Embryonic facial prominence (tissue), 1 donor: ENCODE measurements at regions not wholly inside any gene's neighbourhood (a gene's known extent, or its start where the extent isn't known, plus 50 kb on each side); places are given as distances from the start of the nearest gene placed in this dataset.
"Not testable (repeated sequence)": the region's sequence is repeated elsewhere in the genome, so short reads cannot be mapped to it uniquely, and the experiment has no call there.

Experiments used
- DNase-seq: peaks from one replicate; pipeline ENCODE4 v3.0.0-alpha.2; 2016; ENCODE audit errors: extremely low spot score

DNA sequence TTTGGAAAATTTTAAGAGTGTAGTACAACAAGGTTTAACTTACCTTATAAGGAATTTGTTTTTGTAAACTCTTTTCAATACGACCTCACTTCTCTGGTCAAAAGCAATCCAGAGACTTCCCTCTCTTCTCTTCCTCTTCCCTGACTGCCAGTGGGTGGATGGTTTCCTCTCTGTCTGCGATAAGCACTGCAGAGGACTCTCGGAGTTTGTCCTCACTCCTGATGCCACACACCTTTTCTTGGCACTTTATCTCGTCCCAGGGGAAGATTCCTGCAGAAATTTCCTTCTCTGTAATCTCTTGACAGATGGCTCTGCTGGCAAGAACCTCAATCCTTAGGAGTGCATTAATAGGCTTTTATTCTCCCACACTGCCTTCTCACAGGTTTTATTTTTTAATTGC, 641.6 kb downstream of the NR2F1-AS1 start:
- DNase-seq, result no peak

DNA sequence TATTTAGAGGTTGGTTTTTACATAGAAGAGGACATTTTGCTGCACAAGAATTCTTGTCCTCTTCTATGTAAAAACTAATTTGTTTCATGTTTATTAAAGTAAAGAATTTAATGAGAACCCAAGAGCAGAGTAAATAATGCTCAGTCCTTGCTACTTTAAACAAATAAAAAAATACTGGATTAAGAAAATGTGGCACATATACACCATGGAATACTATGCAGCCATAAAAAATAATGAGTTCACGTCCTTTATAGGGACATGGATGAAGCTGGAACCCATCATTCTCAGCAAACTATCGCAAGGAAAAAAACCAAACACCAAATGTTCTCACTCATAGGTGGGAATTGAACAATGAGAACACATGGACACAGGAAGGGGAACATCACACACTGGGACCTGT, 643.6 kb downstream of the NR2F1-AS1 start:
- DNase-seq, result not testable (repeated sequence)

DNA sequence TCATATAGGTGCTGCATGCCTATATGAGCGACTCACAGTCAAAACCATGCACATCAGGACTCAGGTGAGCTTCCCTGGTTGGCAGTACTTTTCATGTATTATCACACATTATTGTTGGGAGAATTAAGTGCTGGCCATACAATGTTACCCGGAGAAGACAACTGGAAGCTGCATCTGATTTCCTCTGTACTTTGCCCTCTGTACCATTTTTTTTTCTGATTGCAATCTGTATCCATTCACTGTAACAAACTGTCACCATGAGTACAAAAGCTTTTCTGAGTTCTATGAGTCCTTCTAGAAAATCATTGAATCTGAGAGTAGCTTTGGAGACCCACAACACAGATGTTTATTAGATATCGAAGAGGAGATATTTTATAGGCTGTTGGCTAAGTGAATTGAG, 651.0 kb downstream of the NR2F1-AS1 start:
- DNase-seq, result no peak

DNA sequence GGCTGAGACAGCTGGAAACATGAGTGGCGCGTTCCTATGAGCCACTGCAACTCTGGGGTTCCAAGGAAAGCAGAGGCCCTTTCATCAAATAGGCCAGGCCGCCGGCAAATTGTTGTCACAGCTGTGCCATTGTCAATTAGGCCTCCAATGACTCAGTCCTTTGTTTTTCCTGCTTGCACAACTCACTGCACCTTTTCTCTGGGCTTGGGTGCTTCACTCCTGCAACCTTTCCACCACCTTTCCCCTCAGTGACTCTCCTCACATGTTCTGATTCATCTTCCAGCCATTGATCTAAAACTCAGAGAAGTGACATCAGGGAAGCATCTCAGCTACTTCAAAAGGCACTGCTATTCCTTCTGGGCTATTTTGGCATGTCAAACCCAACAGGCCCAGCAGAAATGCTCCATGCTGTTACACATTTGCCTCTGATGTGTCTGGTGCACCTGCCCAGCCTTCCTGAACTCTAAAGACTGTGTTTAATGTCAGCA, 653.7 kb downstream of the NR2F1-AS1 start:
- DNase-seq, result no peak

DNA sequence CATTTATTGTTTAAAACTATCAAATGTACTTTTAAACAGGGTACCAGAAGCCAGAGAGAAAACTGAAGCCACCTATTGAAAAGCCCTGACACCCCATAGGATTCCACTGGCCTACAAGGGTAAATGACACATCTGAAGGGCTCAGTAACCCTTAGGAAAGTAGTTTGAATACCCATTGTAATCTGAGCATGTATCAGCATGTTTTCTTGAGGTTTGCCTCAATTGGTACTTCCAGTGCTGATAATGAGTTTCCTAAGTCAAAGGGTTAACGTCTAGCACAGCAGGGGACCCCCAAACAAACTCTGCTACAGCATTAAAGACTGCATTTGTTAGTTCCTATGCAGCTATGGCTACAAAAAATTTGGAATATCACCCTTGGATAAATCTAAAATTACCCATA, 657.1 kb downstream of the NR2F1-AS1 start:
- no peak for DNase-seq

DNA sequence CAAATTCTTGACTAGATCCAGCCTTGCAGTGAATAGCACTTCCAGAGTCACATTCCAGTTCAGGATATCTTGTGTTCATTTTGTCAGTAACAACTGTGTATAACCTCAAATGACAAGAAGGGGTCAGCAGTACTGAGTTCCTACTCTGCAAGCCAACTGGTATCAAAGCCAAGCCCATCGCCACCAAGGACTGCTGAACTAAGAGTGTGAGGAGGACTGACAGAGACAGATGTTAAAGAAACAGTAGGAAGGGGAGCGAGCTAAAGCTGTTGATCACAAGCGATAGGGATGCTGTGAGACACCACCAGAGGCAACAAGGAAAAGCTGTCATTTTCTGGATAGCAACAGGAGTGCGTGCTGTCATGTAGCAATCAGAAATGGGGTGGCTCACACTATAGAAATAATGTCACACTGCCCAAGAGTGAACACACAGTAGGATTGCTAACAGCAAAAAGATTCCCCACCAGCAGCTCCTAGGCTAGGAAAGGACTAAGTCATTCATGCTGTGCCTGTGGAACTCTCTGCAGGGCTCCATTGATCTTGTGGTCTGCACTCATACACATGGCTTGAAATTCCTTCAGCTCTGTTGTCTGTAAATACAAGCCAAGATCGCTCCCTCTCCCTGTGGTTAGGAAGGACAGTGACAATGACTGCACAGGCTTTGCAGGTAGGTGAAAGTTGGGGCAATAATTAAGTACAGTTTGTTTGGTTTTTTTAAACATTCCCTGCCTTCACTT, 658.6 kb downstream of the NR2F1-AS1 start:
- no peak for DNase-seq

DNA sequence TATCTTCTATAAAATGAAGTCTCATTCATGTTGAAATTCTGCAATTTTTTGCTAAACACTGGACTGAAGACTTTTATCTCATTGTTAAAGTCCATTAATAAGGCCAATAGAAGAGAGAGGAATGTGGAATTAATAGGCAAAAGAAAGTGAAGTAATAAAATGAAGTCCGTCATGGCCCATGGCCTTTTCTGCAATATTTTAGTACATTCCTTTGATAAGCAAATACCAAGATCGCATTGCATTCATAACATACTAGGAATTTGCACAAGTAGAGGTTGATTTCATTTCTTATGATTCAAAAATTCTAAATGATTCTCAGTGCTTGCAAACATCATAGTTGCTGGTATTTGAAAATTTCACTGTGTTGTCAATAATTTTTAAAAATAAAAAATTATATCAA, 664.0 kb downstream of the NR2F1-AS1 start:
- DNase-seq, result no peak

DNA sequence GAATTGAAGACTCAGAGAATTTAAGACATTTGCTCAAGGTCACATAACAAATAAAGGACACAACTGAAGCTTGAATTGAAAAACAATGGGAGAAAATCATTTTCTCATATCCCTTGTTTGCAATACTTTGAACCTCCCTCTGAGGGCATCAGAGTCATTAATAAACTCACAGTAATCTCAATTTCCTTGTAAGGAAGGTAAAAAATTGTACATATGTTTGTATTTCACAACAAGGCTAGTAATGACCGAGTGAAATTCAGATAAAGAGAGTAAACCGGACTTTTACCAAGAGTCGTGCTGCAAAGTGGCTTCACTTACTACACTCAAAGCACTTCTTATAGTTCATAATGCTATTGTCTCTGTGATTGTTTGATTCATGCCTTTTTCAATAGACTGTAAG, 665.0 kb downstream of the NR2F1-AS1 start:
- no peak for DNase-seq

DNA sequence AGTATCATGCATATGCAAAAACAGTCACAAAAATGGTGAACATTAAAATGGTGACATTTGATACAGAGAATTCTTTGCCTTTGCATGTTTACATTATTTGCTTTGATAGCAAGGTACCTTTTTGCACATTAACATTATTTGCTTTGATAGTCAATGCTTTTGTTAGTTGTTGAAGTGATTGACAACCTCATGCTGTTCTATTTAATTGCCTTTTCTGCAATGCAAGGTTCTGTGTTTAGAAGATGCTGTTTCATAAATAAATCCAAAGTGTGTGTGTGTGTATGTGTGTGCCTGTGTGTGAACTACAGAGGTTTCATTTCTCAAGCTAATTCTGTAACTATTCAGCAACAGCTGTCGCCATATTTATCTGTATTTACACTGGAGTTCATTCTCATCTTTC, 668.7 kb downstream of the NR2F1-AS1 start:
- no peak for DNase-seq

DNA sequence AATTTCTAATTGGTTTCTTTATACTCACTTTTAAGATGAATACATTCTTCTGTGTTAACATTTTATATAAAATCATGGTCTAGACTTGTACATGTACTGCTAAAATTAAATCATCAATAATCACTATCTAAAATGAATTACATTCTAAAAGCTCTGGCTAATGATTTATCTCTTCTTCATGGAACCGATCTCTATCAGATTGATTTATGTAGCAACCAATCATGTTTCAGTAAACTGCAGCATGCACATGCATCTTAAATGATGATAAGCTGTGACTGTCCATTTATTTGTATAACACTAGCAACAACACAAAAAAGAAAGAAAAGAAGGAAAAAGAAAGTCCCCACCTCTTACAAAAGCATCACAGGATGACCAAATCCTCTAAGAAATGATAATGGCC, 669.2 kb downstream of the NR2F1-AS1 start:
- no peak for DNase-seq

DNA sequence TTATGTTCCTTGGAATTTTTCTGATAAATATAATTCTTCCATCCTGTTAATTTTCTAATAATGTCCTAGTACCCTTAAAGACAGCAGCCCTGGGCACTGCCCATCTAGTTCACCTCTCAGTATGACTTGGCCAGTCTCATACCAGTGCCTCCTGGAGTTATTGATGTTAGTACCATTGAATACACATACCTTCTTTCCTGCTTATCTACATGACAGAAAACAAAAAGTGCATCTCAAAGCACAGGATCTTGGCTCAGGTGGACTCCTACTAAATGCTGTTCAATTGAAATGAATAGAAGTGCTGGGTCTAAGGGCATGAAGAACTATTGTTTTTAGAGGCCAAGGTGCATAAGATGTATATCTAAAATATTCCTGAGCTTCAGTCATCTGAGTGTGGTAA, 669.7 kb downstream of the NR2F1-AS1 start:
- no peak for DNase-seq

DNA sequence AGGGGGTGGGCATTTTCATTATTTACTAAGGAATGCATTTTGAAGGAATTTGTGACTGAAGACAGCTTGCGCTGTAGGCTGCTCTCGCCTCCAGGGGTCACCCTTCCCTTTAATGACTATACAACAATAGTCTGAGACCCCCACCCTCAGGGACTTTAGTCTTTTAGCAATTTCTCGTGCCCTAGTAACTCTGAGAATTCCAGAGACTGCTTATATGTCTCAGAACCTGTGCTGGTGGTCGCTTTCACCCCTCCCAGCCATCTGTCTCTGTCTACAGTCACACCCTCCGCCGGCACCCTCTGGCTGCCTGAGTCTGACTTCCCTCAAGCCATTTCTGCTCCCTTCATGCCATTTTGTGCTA, 671.4 kb downstream of the NR2F1-AS1 start:
- DNase-seq, result no peak

DNA sequence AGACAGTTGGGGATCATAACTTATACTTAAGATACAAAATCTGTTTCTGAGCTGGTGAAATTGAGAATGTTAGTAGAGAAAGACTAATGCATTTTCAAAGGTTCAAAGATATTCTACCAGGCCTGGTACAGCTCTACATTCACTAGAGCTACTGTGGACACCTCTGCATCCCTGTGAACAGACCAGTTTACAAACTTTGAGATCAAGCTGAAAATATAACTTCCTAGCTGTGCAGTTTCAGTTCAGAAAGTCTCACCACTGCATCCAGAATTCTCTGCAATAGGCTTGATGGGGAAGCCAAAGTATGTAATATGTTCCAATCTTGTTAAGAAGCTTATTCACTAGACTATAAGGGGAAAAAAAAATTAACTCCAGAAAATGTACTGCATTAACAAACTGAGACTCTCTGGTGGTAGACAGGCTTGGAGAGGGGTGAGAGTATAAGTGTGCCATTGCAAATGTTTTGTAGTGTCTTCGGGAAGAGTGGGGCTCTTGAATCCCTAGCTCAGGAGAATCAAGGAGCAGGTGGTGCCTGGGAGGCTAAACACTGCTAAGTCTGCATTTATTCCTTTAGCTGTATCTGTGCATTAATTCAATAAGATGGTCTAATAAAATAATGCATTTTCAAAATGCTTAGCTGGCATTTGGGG, 671.9 kb downstream of the NR2F1-AS1 start:
- DNase-seq, result no peak

DNA sequence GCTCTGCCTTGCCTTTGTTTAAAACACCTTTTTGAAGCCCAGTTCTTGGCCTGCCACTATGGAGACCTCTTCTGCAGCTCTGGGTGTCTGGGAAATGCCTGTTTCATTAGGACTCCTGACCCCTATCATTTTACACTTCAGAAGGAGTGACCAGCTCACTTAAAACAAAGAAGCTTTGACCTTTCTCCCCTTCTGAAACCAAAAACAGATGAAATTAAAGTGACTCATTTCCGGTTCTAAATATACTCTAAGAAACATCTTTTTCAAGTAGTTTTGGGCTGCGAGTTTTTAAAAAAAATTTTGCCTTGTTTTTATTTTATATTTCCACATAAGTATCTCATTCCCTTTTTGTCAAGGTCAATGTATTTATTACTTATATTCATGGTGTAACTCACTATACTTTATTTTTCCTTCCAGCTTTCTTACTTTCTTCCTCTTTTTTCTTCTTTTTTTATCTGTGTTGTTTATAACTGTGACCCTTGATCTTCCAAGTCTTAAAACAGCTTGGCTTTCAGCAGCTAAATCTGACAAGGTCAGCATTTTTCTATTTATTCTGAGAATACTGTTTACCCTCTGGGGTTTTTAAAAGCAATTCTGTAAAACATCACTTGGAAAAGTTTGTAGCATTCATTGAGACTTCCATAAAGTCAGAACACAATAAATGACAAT, 672.9 kb downstream of the NR2F1-AS1 start:
- no peak for DNase-seq

DNA sequence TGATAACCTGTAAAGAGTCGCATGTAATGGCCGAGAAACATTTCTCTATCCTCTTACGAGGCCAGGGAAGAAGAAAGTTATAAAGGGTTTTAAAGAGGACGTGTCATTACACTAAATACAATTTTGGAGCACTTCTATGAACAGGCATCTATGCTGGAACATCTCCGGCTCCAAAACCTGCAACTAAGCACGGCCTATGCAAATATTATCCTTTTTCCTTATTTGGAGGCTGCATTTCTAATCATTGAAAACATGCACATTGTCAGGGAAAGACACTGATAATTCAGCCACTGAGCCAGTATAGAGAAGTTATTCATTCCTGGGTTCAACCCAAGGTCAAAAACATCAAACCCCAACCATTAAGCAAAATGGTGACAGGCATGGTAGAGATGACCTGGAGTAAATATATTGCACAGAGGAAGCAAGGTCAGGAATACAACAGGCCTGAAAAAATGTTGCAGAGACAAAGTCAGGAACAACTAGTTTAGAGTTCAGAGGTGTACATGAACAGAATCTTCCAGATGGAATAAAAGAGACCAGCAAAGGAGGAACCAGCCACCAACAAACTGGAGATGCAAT, 674.1 kb downstream of the NR2F1-AS1 start:
- no peak for DNase-seq

DNA sequence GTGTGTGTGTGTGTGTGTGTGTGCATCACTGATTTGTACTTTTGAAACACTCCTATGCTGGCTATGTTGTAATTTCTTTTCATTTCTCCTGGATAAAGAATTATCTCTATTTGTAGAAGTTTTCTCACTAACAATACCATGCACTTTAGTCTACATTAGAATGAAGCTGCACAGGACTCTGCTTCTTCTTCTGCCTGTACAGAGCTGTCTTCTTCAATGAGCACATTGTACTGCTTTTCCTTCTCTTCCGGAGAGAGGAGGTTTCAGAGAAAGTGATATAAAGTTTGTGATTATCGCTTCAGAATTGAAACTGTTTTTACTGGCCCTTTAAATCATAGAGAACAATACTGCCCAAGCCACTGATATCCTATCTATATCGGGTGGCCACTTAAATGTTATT, 677.0 kb downstream of the NR2F1-AS1 start:
- no peak for DNase-seq

DNA sequence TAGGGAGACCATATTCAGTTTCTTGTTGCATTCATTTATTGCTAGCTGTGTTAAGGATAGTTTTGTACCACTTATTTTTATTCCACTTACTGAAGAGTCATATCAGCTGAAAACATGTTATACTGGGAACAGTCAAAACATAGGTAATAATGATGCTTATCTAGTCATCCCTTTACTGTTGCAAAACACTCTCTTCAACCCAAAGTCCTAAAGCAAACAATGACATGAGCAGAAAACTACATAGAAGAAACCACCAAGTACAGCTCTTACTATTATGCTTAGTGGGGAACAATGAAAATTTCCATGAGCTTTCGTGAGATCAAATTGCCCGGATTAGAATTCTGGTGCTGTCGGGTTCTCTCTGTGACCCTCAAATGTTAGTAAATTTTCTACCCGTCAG, 681.4 kb downstream of the NR2F1-AS1 start:
- DNase-seq, result no peak

DNA sequence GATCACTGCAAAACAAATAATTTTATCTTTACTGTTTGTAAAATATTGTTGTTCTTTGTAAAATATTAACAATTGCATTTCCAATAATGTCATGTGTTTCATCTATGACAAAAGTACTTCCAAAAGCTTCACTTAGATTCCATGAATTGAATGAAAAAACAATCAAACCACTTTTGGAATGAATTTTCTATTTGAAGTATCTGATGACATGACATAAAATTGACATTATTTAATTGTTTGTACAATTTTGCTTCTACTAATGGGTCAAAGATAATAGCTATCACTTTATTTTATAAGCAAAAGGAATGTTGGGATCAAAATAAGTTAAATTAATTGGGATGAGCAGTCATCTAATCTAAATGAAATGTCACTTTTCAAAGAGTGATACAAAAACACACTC, 684.3 kb downstream of the NR2F1-AS1 start:
- no peak for DNase-seq

DNA sequence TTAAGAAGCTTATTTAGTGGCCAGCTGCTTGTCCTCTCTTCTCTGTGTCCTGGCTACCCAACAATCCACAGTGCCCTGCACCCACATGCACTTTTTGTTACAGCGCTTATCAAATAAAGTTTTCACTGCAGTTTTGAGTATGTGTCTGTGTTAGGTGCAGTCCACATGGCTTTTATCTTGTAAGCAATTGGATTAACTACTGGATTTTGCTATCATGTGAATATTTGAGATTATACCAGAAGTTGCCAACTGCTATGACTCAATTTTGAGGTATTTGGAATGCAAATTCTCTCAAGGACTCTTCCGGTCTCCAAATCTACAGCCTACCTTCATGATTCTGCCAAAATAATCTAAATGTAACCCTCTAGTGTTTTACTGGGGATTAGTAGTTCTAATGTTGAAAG, 690.2 kb downstream of the NR2F1-AS1 start:
- no peak for DNase-seq

DNA sequence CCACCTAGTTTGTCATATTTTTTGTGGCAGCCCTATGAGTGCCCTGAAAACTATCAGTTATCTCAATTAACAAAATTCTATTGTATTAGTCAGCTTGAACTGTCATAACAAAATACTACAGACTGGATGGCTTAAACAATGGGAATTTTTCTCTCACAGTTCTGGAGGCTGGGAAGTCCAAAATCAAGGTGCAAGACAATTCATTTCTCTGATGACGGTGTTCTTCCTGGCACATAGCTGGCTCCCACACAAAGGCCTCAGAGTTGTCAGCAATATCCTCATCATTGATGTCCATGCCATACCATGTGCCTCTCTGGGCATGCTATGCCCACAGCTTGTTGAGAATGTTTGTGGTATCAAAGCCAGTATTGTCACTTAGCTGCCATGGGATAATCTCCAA, 691.9 kb downstream of the NR2F1-AS1 start:
- no peak for DNase-seq

DNA sequence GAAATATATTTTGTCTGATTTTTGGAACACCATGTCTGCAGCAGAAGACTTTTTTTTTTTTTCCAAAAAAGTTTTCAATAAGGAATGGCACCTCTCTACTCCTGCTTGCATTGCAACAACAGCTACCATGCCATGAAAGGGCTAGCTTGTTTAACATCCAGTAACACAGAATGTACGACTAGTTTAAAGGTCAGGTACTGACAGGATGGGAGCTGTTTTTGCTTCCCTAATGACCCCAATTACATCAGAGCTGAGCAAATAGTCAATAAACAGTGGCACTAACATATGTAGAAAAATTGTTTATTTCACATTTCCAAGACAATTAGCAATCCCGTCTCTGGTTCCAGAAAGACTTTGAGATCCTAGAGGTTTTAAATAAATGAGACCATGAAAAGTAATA, 693.8 kb downstream of the NR2F1-AS1 start:
- no peak for DNase-seq

DNA sequence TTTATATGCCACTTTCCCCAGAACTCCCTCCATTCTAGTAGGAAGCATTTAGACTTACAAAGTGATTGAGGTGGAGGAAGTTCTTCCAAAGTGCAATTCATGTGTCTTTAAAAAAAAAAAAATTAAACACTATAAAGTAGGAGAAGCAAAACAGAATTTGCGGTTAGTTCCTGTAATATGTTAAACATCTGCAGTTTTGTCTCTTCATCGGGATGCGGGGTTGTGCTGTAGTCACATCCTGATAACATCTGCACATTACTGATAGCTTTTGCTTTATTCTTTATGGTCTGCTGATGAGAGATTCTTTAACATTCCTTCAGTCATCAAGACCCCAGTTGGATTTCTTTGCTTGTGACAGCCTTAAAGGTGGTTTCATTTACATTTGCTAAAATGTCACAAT, 694.3 kb downstream of the NR2F1-AS1 start:
- no peak for DNase-seq

DNA sequence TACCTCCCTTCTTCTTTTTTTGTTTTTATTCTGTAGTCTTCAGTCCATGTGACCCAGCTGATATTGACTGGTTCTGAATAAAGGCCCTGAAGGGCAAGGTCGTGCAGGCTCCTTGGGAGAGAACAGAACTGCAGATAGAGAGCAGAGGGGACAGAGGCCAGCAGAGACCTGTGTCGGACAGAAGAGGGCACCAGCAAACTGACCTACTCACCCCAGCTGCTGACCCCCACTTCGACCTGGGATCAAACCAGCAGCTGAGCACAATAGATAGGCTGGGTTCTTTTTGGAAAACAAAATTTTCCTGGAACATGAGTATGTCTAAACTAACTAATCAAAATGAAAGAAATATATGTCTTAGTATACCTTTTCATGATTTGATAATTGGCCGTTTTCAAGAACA, 695.1 kb downstream of the NR2F1-AS1 start:
- no peak for DNase-seq
